ENCODE measurements at regions not wholly inside any gene's neighbourhood (a gene's known extent, or its start where the extent isn't known, plus 50 kb on each side); places are given as distances from the start of the nearest gene placed in this dataset.
A peak's percentile ranks its signal among the peaks of the same experiment; 100 is the strongest.

- Histone ChIP-seq H3K4ac (replicated peaks; ENCODE audit: insufficient read length, low read depth, low read length) (no peak overlapping the region), H3K79me1 (ENCODE audit: low read depth, low read length) (no peaks in the 10 kb centered on the region), H3K23ac (ENCODE audit: insufficient read length) (no peak overlapping the region), H3K18ac (ENCODE audit: extremely low read depth, low read length) (no peak overlapping the region), H2BK120ac (replicated peaks; ENCODE audit: low read depth, low read length) (no peak overlapping the region), H3K36me3 (ENCODE audit: control insufficient read depth in 2 of 4, insufficient read depth in 4 of 4, low read length in 3 of 4) (no peaks in the 10 kb centered on the region), H4K91ac (replicated peaks; ENCODE audit: insufficient read length, low read length) (no peak overlapping the region), H2BK5ac (ENCODE audit: low read depth, low read length) (no peak overlapping the region), H3K4me3 (ENCODE audit: extremely low read depth in 1 of 4, insufficient read depth in 2 of 4, low read depth in 3 of 4, low read length in 4 of 4) (no peak overlapping the region), H3K14ac (ENCODE audit: insufficient read length) (no peak overlapping the region), H2BK15ac (ENCODE audit: low read length) (no peak overlapping the region), H3K56ac (replicated peaks; ENCODE audit: insufficient read length, low read depth, low read length) (no peak overlapping the region), H2BK12ac (ENCODE audit: low read depth, low read length) (no peak overlapping the region), H3K4me1 (replicated peaks in 1 of 4; ENCODE audit: control insufficient read depth in 3 of 4, insufficient read depth in 4 of 4, low read length in 3 of 4) (no peaks in the 10 kb centered on the region), H3K4me2 (ENCODE audit: insufficient read depth in 1 of 2, low read depth in 2 of 2, low read length in 2 of 2) (no peak overlapping the region), H4K20me1 (replicated peaks in 1 of 2; ENCODE audit: control insufficient read depth in 1 of 2, insufficient read depth in 2 of 2, low read length in 2 of 2) (no peaks in the 10 kb centered on the region), H2AK5ac (ENCODE audit: low read depth, low read length) (no peak overlapping the region), H3K23me2 (ENCODE audit: low read depth, low read length) (no peaks in the 10 kb centered on the region), H4K8ac (ENCODE audit: extremely low read depth, insufficient read depth, low read length) (no peak overlapping the region), H3K27me3 (replicated peaks in 1 of 4; ENCODE audit: control insufficient read depth in 3 of 4, extremely low read depth in 1 of 4, insufficient read depth in 3 of 4, low read length in 3 of 4) (peaks cover 0 to 15% (median under 1%) of the 10 kb centered on the region in 4 experiments; a peak in 4 of 7 replicates), H3K79me2 (ENCODE audit: control insufficient read depth in 1 of 2, insufficient read depth in 2 of 2, low read length in 2 of 2) (no peaks in the 10 kb centered on the region), H3K9ac (replicated peaks in 1 of 4; ENCODE audit: extremely low read depth in 1 of 4, low read depth in 3 of 4, low read length in 3 of 4) (no peak overlapping the region), H3K27ac (ENCODE audit: low read depth, low read length) (no peak overlapping the region), H3K9me3 (ENCODE audit: insufficient read depth in 2 of 2, low read depth in 1 of 2, low read length in 1 of 2) (no peaks in the 10 kb centered on the region), H4K5ac (ENCODE audit: insufficient read length, low read depth, low read length) (no peak overlapping the region), H2BK20ac (ENCODE audit: low read length) (no peak overlapping the region), H2AFZ (ENCODE audit: low read length) (no peak overlapping the region)
- WGBS, 2 experiments (ENCODE audit: extremely low coverage in 1 of 2, insufficient coverage in 1 of 2, insufficient read length in 1 of 2, insufficient replicate concordance in 2 of 2, low coverage in 1 of 2, low lambda C conversion rate in 2 of 2, missing lambda C conversion rate in 1 of 2): 21% methylated on average over 12 of the region's 12 CpGs; no CpG with 5 or more reads in 1 of the 2 experiments
- ChIA-PET CTCF (ENCODE audit: partially characterized antibody) (interaction anchor here (0.6 to 4.9 kb wide), 36 partner anchors 9 to 1210 kb away, joined by 3 to 52 read pairs (median 4); no protein-coding TSS in a partner anchor), POLR2A (ENCODE audit: partially characterized antibody) (no interaction called here)
- peak; percentile 52; the same call in 1 of the 2 replicates for TF ChIP-seq JUND (IDR thresholded peaks at IDR 0.05; ENCODE audit: low read length)
- no peak for TF ChIP-seq NRF1 (IDR thresholded peaks at IDR 0.05; ENCODE audit: low read depth, low read length)
- no peak for TF ChIP-seq CBX8 (IDR thresholded peaks at IDR 0.05; ENCODE audit: borderline replicate concordance, low read depth, low read length)
- TF ChIP-seq CTCF (IDR thresholded peaks at IDR 0.05; ENCODE audit: control extremely low read depth in 1 of 3, insufficient read depth in 1 of 3, low read depth in 1 of 3, low read length in 3 of 3): peak; percentile 92 to 100 (median 96)
- no peak for TF ChIP-seq ASH2L (IDR thresholded peaks at IDR 0.05; ENCODE audit: low read length)
- peak; percentile 66 for TF ChIP-seq ATF3 (IDR thresholded peaks at IDR 0.05; ENCODE audit: insufficient read depth, low read depth, low read length)
- peak; percentile 72 to 83 for TF ChIP-seq RAD21 (IDR thresholded peaks at IDR 0.05 in 1 of 2, conservative IDR thresholded peaks at IDR 0.05 in 1 of 2; ENCODE audit: low read depth in 2 of 2, low read length in 2 of 2)
- DNase-seq (ENCODE audit: low read depth in 1 of 2, low spot score in 2 of 2) (peak; percentile 59 to 99), FAIRE-seq (peak; percentile 80)
Observed at GRCh38 chr12:130031571-130032189, 127.9 kb upstream of the TMEM132D start.

Data from H1 (cell line).